ENCODE measurements at regions not wholly inside any gene's neighbourhood (a gene's known extent, or its start where the extent isn't known, plus 50 kb on each side); places are given as distances from the start of the nearest gene placed in this dataset.

- TF ChIP-seq POLR2A (IDR thresholded peaks at IDR 0.05; ENCODE audit: low read depth, low read length) (no peak), MXI1 (IDR thresholded peaks at IDR 0.05; ENCODE audit: borderline replicate concordance, low read depth, low read length) (no peak)
Measured at GRCh38 chr12:18819484-18819883, 81.6 kb downstream of the CAPZA3 start.

Data from IMR-90 (cell line).